COR-L47 (cell line): ENCODE measurements at regions not wholly inside any gene's neighbourhood (a gene's known extent, or its start where the extent isn't known, plus 50 kb on each side); places are given as distances from the start of the nearest gene placed in this dataset.

Experiments
- DNase-seq: peaks from one replicate; lab custom pipeline; 2025; lab: John Stamatoyannopoulos, UW

DNA sequence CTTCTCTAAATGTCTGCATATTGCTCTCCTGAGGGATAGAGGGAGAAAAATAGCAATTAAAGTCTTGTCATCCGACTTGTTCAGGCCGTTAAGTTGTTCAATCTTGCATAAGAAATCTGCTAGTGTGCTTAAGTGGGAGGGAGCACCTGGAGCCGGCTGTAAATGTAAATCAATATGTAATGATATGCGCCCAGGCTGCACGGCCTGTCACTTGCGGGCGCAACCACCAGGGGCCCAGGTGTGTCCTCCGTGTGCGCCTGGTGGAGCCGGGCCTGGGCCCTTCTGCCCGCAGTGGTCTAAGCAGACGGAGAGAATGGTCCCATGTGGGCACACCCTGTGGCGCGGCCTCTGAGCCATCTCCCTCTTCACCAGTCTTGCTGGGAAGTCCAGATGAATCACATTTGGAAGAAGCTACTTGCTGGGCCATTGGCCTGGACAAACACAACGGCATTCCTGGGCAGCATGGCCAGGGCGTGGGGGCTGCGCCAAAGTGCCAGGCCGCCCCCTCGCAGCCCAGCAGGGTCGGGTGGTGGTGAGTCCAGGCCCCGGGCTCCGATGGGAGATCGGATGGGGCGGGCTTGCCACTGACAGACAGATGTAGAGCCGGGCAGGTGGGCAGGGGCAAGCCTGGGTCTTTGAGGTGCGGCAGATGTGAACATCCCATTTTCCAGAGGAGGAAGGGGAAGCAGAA is 193.3 kb upstream of the C14orf180 start:
- DNase-seq = peak; percentile 45

DNA sequence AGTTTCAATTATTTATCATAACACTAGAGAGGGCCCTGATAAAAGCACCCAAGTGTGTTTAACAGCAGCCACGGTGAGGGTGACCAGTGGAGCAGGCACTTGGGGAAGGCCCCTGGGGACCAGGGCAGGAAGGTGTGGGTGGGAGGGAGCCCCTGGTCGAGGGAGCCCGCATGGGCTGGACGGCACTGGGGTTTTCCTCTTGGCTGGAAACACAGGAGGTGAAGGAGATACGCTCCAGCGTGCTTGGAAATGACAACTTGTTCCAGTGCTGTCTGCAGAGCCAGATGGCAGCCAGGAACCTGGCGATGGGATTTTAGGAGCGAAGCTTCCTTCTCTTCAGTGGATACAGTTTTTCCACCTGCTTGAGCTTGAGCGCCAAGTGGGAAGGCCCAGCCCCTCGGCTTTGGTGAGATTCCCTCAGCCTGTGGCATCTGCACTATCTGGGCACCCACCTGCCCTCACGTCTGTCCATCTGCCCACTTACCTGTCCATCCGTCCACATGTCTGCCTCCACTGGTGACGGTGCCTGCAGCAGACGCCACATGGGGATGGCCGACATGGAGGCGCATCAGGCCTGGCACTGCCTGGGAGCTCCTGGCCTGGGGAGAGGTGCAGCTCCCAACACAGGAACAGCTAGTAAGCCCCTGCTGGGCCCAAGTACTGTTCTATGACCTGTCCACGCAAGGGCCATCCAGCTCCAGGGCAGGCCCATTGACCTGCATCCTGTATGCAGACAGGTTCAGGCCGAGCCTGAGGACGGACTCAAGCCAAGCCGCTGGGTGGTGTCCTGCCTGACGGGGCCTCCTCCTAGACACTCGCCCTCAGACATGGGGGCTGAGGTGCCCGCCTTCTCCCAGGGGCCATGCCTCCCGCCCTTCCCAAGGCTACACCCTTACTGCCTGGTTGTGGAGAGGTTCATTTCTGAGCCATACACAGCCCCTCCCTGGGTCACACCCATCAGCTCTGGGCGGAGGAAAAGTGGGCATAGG is 192.2 kb upstream of the C14orf180 start:
- DNase-seq = no peak

DNA sequence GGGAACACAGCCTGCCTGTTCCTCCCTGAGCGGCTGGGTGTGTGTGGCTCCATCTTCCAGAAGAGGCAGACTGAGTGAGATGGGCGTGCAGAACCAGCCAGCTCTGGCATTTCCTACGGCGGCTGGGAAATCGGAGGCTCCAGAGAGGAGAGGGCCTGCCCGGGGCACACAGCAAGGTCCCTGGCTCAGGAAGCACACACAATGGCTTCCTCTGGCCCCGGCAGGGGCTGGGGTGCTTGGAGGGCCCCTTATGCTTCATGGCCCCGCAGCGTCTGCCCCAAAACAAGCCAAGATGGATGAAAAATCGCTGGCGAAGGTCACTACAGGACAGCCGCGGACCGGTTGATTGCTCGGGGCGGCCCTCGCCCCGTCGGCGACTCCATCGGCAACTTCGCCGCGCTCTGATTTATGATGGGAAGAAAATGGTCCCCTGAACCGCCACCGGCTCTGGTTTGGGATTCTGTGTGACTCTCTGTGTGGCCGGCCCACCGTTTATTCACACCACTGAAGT is 191.5 kb upstream of the C14orf180 start:
- no peak for DNase-seq

DNA sequence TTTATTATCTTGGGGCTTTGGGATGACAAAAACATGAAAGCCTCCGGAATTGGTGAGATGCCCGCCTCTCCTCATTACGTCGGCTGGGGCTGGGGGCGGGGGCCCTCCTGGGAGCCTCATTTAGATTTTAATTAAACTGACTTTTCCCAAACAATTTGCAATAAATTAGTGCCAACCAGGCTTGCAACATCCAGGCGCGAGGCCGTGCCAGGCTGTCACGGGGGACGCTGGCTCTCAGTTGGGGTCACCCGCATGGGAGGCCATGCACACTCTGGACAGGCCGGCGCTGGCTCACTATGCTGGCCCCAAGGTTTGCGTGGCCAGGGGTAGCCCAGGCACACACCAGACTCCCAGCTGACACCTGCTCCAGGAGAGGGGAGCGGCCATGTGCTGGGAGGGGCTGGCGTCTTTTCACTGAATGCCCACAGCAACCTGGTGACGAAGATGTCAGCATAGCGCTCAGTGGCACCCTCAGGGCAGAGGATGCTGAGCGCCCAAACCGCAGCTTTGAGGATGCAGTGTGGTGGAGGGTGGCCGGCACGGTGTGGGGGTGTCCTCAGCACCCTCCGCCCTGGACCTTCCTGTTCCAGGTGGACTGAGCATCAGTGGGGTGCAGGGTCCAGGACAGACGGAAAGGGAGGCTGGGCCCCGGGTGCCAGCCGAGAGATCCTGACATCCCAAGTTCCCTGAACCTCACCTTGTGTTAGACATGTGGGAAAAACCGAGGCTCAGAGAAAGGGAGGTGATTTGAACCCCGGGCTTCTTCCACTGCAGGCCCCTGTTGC is 190.8 kb upstream of the C14orf180 start:
- DNase-seq = no peak

DNA sequence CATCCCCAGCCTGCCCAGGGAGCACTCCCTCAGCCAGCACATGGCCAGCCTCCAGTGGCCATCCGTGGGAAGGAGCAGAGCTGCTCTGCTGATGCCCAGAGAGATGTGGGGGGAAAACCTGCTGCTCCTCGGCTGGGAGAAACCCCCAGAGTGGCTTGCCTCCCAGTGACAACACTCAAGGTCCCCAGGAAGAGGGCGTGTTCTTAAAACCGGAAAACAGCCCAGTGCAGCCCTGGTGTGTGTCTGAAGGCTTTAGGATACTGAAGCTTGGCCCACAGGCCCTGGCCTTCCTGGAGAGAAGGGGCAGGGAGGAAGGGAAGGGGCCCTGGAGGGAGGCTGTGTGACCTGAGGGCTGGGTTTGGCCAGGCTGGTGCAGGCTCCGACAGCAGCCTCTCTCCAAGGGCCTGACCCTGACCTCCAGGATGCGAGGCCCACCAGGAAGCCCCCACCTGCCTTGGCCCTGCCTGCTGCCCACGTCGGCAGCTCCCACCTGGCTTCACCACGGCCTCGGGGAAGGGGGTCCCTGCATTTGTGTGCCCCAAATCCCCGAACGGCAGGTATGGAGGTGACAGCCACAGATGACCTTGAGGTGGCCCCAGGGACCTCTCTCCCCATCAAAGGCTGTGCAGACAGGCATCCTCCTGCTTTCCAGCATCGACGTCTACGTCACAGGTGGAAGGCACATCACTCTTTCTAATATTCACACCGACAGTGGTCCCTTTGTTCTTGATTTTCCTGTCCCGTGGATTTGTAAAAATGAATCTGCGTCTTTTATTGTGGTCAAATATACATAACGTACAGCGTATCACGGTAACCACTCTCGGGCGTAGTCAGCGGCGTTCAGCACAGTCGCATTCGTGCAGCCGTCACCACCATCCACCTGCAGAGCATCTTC is 190.0 kb upstream of the C14orf180 start:
- no peak for DNase-seq

DNA sequence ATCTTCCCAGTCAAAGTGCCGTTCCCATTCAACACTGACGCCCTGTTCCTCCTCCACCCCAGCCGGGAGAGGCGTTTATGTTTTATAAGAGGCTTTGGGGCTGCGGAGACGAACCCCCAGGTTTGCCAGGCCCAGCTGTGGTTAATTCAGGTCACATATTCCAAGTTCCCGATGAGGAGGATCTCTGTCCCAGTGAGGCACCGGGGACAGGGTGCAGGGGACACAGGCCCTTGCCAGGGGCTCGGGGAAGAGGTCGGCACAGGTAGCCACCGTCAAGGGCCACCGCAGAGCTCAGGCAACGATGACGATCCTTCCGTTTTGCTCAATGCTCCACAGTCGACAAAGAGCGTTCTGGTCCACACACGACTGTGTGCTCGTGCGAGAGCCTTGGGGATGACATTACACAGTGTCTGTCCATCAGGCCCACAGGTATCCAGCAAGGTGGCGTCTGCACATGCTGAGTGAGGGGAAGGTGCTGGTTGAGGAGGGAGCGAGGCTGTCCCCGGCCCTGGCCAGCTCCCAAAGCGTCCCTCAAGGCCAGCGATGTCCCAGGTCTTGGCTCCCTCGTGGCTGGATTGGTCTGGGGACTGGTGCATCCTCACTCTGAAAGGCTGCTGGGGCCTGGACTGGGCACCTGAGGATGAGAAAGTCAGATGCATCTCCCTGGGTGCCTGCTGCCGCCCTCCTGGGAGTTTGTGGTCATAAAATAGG is 189.2 kb upstream of the C14orf180 start:
- DNase-seq = no peak

DNA sequence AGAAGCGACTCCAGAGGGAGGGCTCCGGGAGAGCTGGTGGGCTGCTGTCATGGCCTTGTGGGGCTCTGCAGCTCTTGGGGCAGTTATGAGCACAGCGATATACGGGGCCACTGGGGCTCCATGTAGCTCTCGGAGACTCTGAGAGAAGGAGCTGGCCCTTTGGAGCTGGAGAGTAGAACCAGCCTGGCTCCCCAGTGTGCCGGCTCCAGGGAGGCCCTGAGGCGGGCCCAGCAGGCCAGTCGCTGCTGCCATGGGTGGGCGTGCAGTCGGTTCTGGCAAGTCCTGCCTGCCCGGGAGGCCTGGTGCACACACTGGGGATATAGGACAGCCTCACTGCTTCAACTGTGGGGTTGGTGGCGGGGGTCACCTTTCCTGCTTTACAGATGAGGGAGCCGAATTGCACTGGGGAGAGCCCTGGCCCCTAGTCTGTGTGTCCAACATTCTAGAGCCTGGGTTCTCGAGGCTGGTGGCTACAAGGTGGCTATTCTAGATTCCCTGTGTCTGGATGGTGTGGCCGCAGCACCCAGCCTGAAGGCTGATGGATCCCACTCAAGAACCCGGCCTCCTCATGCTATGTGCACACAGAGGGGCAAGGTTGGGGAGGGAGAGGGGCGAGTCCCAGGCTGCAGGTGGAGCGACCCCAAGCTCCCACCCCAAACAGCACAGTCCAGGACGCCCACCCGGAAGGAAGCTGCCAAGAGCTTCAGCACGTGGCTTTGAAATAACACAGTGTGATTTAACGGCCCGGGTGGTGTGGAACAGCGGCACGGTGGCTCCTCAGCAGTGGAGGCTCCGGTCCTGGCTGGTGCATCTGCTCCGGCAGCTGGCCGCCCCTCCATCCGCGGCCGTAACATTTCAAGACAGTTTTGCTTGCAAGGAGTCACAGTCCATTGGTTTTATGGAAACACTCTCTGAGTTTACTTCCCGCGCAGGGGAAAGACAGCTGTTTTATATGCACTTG is 188.3 kb upstream of the C14orf180 start:
- DNase-seq = no peak

DNA sequence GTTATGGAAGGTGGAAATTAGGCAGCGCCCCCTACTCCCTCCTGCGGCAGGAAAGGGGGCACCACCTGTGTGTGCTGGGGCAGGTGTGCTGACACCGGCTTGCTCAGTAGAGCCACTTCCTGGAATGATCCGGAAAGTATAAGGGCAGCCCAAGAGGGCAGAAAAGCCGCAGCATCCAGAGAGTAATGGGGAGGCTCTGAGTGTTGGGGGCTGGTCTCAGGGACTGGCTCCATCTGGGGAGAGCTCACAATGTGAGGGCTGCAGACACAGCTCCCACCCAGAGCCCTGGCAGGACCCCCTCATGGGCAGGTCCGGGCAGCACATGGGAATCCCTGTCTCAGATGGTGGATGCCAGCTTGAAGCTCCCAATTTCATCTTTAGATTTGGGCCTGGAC is 187.6 kb upstream of the C14orf180 start:
- no peak for DNase-seq

DNA sequence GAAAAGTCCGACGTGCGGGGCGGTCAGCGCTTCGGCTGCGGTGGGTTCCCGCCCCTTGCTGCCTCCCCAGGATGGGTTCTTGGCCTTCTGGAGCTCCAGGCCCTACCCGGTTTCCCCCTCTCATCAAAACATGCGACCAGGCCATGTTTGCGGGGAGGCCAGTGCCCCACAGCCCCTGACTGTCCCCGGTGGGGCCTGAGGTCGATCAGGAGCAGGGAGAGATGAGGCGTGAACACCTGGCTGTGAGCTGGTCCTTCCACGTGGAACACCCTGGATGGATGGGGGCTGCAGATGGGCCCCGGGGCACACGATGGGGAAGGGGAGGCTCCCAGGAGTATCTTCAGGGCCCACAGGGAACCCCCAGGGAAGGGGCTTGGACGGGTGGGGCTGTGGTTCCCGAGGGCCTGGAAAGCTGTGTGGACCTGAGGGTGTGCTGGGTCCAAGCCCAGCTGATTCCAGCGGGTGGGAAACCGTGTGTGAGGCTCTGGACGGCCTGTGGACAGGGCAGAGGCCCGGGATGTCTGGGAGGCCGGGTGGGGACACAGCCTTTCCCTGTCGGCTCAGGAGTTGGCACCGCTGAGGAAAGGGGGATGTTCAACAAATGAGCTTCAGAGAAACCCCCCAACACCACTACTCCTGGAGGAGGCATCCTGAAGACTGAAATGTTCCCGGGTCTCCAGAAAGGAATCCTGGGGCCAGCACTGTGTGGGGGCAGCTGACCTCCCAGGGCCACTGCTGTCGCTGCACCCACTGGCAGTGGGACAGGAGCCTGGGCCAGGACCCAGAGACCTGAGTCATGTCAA is 187.0 kb upstream of the C14orf180 start:
- DNase-seq = no peak

DNA sequence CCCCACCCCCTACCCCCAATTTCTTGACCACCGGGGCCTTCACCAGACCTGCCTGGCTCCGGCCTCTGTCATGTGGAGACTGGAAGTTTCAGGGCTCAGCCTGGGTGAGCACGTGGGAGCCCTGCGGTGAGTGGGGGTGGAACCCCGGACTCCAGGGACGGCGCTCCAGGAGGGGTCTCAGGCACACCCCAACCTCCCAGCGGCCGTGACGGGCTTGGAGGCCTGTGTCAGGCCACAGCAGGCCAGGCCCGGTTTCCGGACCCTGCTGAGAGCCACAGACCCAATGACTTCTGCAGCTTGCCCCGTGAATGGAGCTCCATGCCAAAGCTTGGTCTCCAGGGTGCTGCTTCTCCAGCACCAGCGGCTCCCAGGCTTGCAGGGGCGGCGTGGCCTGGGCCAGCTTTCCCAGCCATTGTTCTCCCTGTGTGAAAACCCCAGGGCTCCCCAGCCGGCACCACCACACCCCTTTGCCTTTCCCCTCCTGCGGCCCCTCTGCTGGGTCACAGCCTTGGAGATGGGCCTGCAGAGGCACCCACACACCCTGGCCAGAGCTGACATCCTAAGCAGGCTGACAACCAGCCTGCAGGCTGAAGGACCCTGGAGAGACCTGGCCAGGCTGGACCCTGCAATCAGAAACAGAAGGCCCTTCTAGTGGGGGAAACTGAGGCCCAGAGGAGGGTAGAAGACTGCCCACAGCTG is 186.2 kb upstream of the C14orf180 start:
- DNase-seq = no peak

DNA sequence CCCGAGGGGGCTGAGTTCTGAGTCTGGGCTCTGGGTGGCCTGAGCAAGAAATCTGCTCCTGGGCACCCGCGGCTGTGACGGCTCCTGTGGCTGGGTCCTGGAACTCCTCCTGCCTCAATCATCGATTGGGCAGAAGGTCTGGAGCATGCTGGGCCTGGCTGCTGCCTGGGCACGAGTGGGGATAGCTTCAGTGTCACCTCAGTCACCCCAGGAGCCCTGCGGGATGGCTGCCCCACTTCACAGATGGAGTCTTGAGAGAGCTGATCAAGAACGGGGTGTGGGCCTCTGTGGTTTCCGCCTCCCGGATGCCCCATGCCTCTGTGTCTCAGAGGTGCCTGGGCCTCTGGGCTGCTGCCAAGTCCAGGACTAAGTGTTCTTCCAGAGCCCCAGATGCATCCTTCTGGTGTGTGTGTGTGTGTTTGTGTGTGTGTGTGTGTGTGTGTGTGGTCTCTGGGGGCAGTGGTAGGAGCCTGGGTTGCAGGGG is 185.6 kb upstream of the C14orf180 start:
- DNase-seq = no peak

DNA sequence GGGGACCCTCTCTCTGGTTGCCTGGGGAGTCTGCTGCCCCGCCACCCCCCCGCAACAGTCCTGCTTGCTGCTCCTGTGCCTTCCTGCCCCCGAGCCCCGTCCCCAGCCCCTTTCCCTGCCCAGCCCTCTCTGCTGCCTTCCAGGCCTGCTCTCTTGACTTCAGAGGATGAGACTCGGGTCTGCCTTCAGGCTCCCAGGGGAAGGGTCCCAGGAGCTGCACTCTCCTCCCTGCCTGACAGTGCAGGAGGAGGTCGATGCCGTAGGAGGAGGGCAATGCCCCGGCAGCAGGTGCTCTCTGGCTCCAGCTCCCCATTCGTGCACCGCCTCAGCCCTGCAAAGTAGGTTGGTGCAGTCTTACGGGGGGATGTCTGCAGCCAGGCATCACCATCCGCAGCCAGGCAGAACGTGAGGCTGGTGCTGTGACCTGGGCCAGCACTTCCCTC is 185.1 kb upstream of the C14orf180 start:
- no peak for DNase-seq

DNA sequence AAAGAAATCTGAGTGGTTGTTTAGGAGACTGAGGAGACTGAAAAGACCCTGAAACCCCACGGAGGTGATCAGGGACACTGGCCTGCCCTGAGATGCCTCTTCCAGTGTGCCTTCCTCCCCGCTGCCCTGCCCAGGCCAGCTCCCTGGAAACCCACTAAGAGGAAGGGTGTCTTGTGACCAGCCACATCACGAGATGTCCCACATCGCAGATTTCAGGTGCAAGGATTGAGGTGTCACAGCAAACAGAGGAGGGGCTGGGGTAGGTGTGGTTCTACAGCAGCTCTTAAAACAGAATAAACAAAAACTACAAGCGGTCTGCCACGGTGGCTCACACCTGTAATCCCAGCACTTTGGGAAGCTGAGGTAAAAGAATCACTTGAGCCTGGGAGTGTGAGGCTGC is 184.3 kb upstream of the C14orf180 start:
- DNase-seq = no peak

DNA sequence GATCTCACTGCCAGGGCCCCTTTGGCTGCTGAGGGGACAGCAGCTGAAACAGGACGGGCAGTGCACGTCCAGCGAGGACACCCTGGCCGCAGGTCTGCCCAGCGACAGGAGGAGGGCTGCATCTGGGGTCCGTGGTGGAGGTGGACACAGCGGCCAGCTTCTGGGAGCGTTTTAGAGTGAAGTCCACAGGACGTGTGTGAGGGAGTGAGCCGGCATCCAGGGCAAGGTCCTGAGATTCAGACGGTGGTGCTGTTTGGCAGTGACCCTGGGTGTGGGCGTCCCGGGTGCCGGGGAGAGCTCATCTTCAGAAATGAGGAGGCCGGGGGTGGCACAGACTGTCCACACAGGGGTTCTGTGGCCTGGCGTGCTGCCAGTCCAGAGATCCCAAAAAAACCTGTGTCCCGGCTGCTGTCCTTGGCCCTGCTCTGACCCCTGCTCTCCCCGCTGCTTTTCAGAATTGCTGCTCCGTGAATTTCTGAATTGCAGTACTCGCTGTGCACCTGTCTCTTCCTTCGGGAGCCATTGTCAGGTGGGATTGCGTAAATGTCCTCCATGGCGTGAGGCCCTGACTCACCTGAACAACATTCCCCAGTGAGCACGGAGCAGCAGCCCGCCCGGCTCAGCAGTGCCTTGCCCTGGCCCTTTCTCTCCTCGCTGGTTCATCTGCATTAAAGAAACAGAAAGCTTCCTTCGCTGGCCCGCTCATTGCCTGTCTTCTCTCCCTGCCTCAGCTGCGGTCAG is 183.5 kb upstream of the C14orf180 start:
- DNase-seq = no peak

DNA sequence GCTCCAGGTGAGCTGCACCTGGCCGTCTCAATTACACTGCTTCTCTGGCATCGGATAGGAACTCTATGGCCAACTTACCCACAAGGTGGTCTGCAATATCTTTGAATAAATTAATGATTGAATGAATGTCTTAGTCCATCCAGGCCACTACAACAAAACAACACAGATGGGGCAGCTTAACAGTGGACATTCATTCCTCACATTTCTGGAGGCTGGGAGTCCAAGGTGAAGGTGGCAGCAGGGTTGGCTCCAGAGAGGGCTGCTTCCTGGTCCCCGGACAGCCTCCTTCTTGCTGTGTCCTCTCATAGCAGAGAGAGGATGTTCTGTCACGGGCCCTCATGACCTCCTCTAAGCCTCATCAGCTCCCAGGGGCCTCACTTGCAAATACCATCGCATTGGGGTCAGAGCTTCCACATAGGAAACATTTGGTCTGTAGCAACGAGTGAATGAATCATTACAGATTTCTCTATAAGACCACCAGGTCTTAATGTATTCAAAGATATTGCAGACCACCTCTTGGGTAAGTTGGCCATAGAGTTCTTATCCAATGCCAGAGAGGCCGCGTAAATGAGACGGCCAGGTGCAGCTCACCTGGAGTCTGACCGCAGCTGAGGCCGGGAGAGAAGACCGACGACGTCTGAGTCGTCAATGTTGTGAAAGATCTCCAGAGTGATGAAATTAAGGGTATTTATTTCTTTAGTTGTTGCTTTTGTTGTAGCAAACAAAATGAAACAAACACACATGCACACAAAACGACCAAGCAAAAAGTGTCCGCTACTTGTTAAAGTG is 182.7 kb upstream of the C14orf180 start:
- DNase-seq = no peak

DNA sequence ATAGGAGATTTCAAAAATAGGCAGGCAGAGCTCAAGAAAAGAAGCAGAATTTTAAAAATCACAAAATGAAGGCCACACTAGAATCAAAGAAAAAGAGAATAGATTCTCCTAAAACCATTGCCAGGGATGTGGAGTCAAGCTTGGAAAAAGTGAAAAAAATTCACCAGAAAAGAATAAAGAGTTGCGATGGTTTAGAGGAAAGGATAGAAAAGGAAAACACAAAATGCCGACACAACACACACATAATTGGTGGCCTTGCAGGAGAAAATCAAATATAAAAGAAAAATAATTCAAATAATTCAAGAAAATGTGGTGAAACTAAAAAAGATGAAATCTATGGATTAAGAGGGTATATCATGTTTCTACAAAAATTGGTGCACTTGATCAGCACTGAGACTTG is 181.6 kb upstream of the C14orf180 start:
- no peak for DNase-seq
